NCI-H2196 (cell line): ENCODE measurements at regions not wholly inside any gene's neighbourhood (a gene's known extent, or its start where the extent isn't known, plus 50 kb on each side); places are given as distances from the start of the nearest gene placed in this dataset.

Experiments
- DNase-seq: peaks from one replicate; lab custom pipeline; 2025; ENCODE audit not compliant: unreplicated experiment; lab: John Stamatoyannopoulos, UW

- DNase-seq, result no peak
These were observed 1079.6 kb downstream of the ADGRL3 start for GRCh38 chr4:62279689-62280088.

- no peak for DNase-seq
These were observed 1075.3 kb downstream of the ADGRL3 start for GRCh38 chr4:62275470-62275869.

GRCh38 chr4:62274782-62275181 is 1074.7 kb downstream of the ADGRL3 start:
- DNase-seq, result no peak

- DNase-seq, result no peak
These were observed 1071.0 kb downstream of the ADGRL3 start for GRCh38 chr4:62271107-62271506.

GRCh38 chr4:62269918-62270317 is 1069.8 kb downstream of the ADGRL3 start:
- no peak for DNase-seq

GRCh38 chr4:62263454-62263853 is 1063.3 kb downstream of the ADGRL3 start:
- DNase-seq, result no peak

GRCh38 chr4:62262676-62263075 is 1062.5 kb downstream of the ADGRL3 start:
- DNase-seq, result no peak

GRCh38 chr4:62260254-62260653 is 1060.1 kb downstream of the ADGRL3 start:
- no peak for DNase-seq

- DNase-seq, result no peak
These were observed 1056.4 kb downstream of the ADGRL3 start for GRCh38 chr4:62256479-62256878.

- no peak for DNase-seq
These were observed 1052.6 kb downstream of the ADGRL3 start for GRCh38 chr4:62252728-62253127.

GRCh38 chr4:62250100-62250499 is 1050.0 kb downstream of the ADGRL3 start:
- DNase-seq, result no peak

GRCh38 chr4:62243895-62244294 is 1043.8 kb downstream of the ADGRL3 start:
- DNase-seq, result no peak

GRCh38 chr4:62235911-62236310 is 1035.8 kb downstream of the ADGRL3 start:
- no peak for DNase-seq

- no peak for DNase-seq
These were observed 1032.7 kb downstream of the ADGRL3 start for GRCh38 chr4:62232814-62233213.

GRCh38 chr4:62231994-62232393 is 1031.9 kb downstream of the ADGRL3 start:
- no peak for DNase-seq

GRCh38 chr4:62226082-62226481 is 1026.0 kb downstream of the ADGRL3 start:
- no peak for DNase-seq

GRCh38 chr4:62222121-62222520 is 1022.0 kb downstream of the ADGRL3 start:
- no peak for DNase-seq

GRCh38 chr4:62210486-62210885 is 1010.4 kb downstream of the ADGRL3 start:
- DNase-seq, result no peak

GRCh38 chr4:62209757-62210485 is 1009.8 kb downstream of the ADGRL3 start:
- DNase-seq, result no peak

- no peak for DNase-seq
These were observed 1008.8 kb downstream of the ADGRL3 start for GRCh38 chr4:62208921-62209320.

- DNase-seq, result no peak
These were observed 1004.0 kb downstream of the ADGRL3 start for GRCh38 chr4:62204136-62204535.

- DNase-seq, result no peak
These were observed 999.2 kb downstream of the ADGRL3 start for GRCh38 chr4:62199291-62199810.

- DNase-seq, result no peak
These were observed 996.2 kb downstream of the ADGRL3 start for GRCh38 chr4:62196338-62196737.
